Keratinocyte (primary cell): ENCODE measurements at regions not wholly inside any gene's neighbourhood (a gene's known extent, or its start where the extent isn't known, plus 50 kb on each side); places are given as distances from the start of the nearest gene placed in this dataset.

ENCODE experiments used
- CTCF ChIP-seq, 3 experiments: IDR thresholded peaks in 1 of 3; conservative IDR thresholded peaks in 1 of 3; optimal IDR thresholded peaks in 1 of 3; 2 replicates in 2 of 3; 3 replicates in 1 of 3; pipeline versions ENCODE3 to v1.5.1; 2011; ENCODE audit warnings: low read length in 3 of 3, mild to moderate bottlenecking in 3 of 3, moderate library complexity in 2 of 3, control low read depth in 1 of 3, inconsistent platforms in 1 of 3; ENCODE audit not compliant: insufficient read depth in 2 of 3; ENCODE audit errors: extremely low read depth in 1 of 3
- EZH2 ChIP-seq: IDR thresholded peaks from one replicate; pipeline ENCODE4 v1.6.1; 2012; ENCODE audit warnings: inconsistent platforms, mild to moderate bottlenecking, low read length, moderate library complexity

GRCh38 chr1:101738475-101738874 lies 258.3 kb downstream of the OLFM3 start:
- TF ChIP-seq CTCF (optimal IDR thresholded peaks at IDR 0.05 in 1 of 3, IDR thresholded peaks at IDR 0.05 in 1 of 3, conservative IDR thresholded peaks at IDR 0.05 in 1 of 3; ENCODE audit: extremely low read depth in 1 of 3, insufficient read depth in 2 of 3, low read length in 3 of 3) = no peak
- TF ChIP-seq EZH2 = no peak
